GM19438 (cell line): ENCODE measurements at regions not wholly inside any gene's neighbourhood (a gene's known extent, or its start where the extent isn't known, plus 50 kb on each side); places are given as distances from the start of the nearest gene placed in this dataset.
"Not testable (repeated sequence)": the region's sequence is repeated elsewhere in the genome, so short reads cannot be mapped to it uniquely, and the experiment has no call there.

Experiments used
- ATAC-seq: cut with Tn5 transposase; IDR thresholded peaks from one replicate; pipeline ENCODE4 v1.9.1; 2021; ENCODE audit warnings: low read depth; ENCODE audit not compliant: unreplicated experiment

DNA sequence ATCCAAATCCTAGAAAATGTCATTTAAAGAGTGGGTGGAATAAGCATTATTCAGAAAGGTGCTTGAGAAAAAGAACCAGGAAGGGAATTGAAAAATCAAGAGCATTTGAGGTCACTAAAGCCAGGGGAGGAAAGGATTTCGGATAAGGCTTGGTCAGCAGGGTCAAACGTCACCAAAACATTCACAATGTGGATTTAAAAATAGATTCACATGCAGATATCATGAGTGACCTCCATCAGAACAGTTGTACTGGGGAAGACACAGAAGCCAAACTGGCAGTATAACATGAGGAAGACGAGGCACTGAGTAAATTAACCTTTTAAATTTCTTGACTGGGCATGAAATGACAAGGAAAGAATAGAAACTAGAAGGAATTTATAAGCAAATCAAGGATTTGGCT is 175.1 kb upstream of the CCDC196 start:
- no peak for ATAC-seq

DNA sequence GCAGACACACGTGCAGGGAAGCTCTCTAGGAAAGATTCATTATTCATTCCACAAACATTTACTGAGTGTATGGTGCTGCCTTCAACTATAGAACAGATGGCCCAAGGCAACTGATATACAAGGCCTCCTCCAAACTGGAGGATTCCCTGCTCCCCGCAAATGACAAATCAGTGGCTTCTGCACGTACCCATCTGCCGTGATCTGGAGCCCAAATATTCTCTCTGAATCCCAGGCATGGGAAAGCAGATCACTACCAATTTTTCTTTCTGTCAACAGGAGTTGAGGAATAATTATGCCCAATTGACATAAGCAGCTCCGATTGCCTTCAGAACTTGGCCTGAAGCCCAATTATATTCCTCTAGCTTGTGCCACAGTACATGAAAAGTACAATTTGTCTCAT is 174.2 kb upstream of the CCDC196 start:
- no peak for ATAC-seq

DNA sequence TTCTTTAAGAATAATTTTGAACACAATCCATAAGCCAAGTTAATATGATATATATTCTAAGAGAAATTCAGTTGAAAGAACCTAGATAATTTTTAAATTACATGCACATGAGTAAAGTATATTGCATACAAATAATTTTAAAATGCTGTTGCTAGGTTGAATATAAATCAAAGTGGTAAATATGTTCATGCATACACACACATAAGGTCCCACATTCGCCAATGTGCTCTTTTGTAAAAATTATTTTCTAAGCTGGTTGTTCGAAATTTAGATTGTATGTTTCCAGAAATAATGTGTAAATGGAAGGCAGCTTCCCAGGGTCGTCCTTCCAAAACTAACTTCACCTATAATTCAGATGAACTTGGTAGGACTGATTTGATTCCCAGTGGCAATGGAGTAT is 173.7 kb upstream of the CCDC196 start:
- no peak for ATAC-seq

DNA sequence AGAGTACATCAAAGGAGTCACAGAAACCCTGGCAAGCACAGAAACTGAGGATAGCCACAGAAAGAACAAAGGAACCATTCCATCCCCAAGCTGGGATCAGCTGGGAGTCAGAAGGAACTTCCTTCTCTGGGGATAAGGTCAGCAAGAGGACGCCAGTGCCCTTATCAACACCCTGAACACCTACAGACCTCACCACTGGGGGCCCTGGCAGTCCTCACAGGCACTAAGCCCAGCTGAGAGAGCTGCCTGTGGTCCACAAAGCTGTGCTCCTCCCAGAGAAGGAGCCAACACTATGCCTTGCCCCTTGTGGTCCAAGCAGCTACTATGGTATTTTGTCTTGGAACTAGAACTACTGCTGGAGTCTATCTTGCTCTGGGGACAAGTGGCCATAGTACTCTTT is 171.1 kb upstream of the CCDC196 start:
- no peak for ATAC-seq

DNA sequence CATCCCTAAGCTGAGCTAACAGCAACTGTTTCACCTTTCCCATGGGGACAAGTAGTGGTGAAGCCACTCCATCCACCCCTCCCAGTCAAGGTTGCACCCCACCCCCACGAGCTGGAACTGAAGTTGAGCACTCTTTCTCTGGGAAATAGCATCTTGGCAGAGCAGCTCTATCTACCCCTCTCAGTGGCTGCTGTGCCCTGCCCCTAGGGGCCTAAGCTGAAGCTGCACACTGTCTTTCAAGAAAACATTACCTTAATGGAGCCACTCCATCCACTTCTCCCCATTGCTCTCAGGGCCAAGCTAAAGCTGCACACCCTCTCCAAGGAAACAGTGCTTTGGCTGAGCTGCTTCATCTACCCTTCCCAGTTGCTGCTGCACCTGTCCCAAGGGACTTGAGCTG is 170.6 kb upstream of the CCDC196 start:
- ATAC-seq: no peak

DNA sequence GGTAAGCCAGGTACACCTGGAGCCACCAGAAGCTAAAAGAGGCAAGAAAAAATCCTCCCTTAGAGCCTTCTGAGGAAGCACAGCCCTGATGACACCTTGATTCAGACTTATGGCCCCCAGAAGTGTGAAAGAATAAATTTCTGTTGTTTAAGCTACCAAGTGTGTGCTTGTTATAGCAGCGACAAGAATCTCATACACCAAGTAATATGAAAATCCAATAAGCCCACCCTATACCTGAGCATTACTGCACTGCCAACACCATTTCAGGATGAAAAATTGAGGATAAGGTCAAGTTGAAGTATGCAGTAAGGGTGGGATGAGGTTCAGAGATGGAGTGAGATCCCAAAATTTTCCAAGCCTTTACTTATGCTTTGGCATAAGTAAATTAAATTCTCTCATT is 163.6 kb upstream of the CCDC196 start:
- ATAC-seq: no peak

DNA sequence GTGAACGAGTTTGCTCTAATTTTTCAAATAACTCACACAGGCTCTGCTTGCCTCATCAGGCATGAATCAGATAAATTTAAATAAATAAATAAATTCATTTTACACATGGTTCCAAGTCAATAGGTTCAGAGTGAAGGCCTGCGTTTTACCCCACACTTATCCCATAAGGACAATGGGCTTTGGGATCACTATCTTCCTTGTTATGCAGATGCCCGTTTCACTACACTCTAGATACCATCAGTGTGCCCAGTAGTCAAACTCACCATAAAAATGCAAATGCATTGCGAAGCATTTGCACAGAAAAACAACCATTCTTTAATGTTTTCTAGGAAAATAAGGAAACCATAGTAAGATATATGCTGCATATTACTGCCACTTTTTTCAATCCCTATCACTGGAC is 155.9 kb upstream of the CCDC196 start:
- no peak for ATAC-seq

DNA sequence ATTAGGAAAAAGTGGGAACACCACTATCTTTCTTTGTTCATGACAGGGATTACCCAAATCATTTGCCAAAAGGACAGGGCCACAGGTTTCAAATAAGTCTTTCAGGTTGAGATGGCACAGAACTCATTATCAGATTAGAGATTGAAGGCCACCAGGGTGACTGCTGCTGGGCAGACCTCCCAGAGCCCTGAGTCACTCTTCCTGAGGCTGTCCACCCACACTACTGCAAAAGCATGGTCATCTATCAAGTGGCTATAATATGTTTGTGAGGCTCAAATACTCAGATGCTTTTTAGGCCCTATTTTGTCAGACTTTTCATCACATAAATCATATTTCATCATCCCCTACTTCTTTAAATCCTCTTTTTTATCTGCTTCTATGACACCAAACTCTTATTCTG is 155.3 kb upstream of the CCDC196 start:
- ATAC-seq: no peak

DNA sequence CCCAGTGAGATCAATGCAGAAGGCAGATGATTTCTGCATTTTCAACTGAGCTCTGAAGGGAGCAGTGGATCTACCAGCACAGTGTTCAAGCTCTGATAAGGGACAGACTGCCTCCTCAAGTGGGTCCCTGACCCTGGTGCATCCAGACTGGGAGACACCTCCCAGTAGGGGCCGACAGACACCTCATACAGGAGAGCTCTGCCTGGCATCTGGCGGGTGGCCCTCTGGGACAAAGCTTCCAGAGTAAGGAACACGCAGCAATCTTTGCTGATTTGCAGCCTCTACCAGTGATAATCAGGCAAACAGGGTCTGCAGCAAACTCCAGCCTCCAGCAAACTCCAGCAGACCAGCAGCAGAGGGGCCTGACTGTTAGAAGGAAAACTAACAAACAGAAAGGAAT is 152.9 kb upstream of the CCDC196 start:
- ATAC-seq: not testable (repeated sequence)

DNA sequence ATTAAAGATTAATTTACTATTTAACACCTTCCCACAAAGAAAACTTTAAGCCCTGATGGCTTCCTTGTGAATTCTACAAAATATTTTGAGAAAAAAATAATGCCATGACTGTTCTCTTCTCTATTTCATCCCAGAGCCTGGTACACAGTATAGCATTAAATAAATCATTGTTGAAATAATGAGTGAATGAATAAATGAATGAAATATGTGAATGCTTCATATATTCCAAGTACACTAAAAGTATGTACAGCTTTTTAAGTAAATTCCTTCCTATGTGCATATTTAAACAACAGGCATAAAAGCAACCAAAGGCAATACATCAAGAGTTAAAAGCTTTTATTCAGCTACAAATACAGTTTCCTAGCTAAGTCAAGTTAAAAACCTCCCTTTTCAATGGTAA is 144.9 kb upstream of the CCDC196 start:
- ATAC-seq: no peak

DNA sequence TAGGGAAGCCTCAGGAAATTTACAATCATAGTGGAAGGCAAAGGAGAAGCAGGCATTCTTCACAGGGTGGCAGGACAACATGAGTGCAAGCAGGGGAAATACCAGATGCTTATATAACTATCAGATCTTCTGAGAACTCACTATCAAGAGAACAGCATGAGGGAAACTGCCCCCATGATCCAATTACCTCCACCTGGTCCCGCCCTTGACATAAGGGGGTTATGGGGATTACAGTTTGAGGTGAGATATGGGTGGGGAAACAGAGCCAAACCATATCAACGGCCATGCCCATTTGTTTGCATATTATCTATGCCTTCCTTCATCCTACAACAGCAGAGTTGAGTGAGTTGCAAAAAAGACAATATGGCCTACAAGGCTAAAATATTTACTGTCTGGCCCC is 140.2 kb upstream of the CCDC196 start:
- no peak for ATAC-seq

DNA sequence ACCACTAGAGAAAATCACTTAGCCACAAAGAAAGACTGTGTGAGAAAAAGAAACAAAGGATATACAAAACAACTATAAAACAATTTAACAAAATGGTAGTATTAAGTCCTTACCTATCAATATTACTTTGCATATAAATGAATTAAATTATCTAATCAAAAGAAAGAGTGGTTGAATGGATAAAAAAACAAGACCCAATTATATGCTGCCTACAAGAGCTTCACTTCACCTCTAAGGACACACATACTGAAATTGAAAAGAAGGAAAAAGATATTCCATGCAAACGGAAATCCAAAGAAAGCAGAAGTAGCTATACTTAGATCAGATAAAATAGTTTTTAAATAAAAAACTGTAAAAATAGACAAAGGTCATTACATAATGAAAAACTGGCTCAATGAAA is 134.9 kb upstream of the CCDC196 start:
- ATAC-seq: no peak

DNA sequence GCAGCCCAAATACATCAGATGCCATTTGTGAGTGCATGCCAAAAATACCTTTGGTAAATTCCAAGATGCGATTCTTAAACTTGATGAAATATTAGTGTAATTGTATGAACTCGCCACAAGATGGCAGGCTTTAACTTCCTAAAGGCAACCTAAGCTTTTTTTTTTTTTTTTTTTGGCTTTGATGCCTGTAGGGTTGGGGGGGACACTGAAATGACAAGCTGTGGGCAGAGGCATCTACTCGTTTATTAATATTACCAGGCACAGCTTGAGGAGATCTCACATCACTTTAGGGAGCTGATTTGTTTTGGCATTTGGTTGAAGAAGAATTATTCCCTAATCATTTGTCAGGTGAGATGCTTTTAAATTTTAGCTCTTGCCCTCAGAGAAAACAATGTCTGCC is 126.7 kb upstream of the CCDC196 start:
- no peak for ATAC-seq

DNA sequence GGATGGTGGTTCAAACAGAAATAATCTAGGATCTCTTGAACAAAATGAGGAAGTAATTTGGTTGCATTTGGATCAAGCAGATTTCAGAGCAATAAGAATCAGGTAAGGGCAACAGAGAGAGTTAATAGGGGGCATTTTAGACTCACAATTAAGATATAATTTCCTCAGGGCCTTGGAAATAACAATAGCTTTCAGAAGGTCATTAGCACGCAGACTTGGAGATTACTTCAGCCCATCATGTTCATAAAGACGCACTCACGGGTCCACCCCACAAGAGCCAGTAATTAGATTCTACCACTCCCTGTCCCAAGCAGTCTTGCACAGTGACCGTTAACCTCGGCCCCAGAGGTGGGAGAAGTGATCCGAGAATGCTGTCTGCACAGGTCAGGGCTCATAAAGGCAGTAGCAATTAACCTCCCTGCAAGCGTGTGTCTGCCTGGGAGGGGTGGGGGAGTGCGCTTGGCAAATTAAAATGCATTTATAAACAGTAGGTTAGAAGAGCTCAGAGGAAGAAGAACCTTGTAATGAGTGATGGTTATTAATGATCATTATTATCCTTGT is 125.7 kb upstream of the CCDC196 start:
- ATAC-seq: no peak

DNA sequence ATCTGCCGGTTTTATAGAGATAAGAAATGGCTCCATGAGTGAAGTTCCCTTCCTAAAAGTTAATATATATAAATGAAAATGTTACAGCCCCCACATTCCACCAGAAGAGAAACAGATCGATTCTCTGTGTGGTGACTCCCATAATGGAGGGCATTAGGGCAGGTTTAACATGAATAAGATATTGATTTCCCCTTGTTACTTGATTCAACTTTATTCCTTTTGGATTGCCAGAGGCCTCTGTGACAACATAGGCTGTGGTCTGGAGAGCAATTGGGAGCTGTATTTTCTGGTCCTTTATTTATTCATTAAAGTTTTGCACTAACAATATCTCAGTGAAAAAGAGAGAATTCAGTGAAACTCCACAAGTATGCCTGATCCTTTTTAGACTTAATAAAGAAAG is 125.2 kb upstream of the CCDC196 start:
- ATAC-seq: no peak

DNA sequence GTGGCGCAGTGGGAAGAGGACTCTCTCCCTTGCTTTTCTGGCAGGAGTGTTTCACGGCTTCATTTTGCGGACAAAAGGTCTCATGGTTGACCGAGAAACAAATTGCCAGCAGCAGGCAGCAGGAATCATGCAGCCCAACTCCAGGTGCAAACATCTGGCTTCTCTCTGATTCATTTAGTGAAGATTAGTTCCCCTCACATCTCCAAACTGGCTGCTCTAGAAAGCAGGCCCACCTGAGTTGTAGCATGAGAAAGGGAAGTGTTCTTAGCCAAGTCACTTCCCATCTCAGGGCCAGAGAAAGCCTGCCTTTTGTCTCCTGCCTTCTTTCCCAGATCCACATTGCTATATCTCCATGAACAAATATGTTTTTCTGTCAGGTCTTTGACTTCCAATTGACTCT is 120.8 kb upstream of the CCDC196 start:
- ATAC-seq: no peak

DNA sequence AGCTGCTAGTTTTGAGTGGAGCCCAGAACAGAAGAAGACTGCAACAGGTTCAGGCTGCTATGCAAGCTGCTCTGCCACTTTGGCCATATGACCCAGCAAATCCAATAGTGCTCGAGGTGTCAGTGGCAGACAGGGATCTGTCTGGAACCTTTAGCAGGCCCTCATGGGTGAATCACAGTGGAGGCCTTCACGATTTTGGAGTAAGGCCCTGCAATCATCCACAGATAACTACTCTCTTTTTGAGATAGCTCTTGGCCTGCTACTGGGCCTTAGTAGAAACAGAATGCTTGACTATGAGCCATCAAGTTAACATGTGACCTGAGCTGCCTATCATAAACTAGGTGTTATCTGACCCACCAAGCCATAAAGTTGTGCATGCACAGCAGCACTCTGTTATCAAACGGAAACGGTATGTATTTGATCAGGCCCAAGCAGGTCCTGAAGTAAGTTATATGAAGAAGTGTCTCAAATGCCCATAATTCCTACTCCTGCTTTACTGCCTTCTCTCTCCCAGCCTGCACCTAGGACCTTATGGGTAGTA is 116.9 kb upstream of the CCDC196 start:
- no peak for ATAC-seq

DNA sequence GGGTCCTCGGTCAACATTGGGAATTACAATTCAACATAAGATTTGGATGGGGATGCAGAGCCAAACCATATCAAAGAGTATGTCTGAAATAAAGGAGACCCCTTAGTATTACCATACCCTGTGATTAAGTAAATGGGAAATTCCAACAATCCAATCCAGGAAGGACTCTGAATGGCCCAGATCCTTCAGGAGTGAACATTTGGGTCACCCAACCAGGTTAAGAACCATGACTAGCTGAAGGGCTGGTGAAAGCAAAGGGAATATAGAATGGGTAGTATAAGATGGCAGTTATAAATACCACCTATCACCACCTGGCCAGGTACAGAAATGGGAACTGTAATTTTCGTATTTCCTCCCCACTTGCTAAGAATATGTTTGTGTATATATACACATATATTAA is 114.4 kb upstream of the CCDC196 start:
- ATAC-seq: no peak

DNA sequence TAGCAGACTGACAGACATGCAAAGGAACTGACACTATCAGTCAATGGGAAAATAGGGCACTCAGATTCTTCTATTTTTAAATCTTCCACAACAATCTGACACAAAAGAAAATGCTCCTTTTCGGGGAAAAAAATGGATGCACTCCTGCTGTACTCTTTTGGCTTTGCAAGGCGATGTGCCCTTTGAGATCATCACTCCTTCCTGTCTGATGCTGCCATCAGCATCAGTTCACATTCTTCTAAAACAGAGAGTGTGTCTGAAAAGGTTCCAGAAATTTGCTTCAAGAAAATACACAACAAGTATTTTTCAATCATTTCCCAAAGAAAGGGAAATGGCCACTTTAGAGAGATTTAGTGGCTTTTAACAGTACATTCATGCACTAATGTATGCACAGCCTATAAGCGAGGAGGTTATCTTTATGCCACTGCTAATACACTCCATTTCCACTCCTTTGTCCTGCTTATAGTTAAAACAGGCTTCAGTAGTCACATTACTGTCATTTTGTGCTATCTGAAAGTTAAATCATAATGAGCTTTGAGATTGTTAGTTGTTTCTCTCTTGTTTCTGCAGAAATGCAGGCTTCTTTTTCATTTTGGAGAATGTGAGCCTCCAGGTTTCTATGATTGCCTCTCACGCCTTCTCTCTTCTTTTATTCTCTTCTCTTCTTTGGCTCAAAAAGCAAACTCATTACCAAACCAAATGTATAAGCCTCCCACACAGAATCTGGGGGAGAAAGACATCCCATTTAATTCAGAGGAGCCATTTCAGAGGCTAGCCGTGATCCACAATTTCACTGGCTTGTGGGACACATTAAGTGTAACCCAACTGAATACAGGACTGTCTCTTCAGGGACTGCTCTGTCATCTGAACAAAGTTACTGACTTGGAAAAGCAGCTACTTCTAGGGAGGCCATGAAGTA is 110.9 kb upstream of the CCDC196 start:
- ATAC-seq: no peak

DNA sequence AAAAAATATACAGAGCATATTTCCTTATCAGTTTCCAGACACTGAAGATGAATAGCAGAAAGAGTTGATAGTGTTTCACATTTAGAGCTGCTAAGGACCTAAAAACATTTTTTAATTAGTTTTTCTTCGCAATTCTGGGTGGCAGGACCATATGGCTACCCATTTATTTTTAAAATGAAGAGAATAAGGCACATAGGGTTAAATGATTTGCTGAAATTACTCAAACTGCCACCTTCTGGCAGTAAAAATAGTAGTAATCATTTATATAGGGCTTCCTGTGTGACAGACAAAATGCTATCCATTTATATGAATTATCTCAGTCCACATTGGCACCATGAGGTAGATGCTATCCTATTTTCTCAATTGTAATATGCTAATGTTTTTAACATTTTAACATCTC is 108.6 kb upstream of the CCDC196 start:
- no peak for ATAC-seq

DNA sequence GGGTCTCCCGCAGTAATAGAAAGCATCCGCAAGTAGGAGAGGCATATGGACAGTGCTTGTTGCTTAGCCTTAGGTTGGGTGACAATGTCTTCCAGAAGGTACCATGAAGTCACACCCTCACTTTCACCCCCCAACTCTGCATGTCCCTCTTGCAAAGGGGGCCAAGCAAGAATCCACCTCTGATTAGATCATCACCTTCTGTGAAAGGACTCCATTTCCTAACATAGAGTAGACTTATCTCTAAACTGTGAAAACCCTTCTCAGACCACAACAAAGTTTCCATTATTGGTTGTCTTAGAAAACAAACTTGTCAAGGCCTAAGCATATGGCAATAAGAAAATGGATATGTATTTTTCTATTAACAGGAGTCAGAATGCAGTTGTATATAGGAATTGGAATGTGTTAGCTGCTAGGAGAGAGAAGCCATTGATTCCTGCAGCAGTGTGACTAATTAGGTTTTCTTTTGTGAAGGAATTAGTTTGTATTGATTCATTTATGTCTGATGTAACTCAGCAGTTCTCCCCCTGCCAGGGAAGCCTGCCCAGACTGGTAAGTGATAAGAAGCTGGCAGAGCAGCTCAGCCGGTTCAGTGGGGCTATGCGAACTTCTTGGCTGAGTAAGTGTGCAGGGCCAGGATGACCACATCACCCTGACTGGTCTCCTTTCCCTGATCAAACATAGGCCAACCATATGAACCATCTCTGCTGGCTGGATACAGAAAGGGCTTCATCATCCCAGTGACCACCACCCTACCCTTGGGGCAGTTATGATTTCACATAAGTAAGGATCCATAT is 107.3 kb upstream of the CCDC196 start:
- ATAC-seq: no peak
